Stimulated activated CD4-positive, alpha-beta T cell treated with anti-CD3 and anti-CD28 coated beads, Interleukin-4, amount 100 ng/mL, for 1 hour (primary cell): ENCODE measurements at regions not wholly inside any gene's neighbourhood (a gene's known extent, or its start where the extent isn't known, plus 50 kb on each side); places are given as distances from the start of the nearest gene placed in this dataset.
"Not testable (repeated sequence)": the region's sequence is repeated elsewhere in the genome, so short reads cannot be mapped to it uniquely, and the experiment has no call there.

ENCODE experiments used
- DNase-seq: peaks from one replicate; pipeline ENCODE4 v3.0.0-alpha.2; 2020

- no peak for DNase-seq
Observed at GRCh38 chr5:167852515-167852914, 438.9 kb upstream of the WWC1 start.

DNA sequence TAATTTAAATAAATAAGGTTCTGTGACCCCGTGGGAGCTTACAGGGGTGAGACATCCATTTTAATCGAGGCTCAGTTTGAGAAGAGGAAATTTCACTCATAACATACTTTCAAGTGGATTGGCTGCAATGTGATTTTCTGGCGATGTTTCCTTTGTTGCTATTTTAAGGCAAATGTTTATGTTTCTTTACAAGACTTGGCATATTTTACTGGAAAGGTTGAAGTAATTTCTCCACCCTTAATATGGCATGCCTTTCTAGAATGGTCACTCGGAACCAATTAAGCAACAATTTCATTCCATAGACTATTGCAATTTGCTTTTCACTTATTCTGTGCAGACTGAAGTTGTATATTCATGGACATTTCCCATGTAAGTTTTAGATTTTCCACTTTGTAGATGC is 438.0 kb upstream of the WWC1 start:
- no peak for DNase-seq

DNA sequence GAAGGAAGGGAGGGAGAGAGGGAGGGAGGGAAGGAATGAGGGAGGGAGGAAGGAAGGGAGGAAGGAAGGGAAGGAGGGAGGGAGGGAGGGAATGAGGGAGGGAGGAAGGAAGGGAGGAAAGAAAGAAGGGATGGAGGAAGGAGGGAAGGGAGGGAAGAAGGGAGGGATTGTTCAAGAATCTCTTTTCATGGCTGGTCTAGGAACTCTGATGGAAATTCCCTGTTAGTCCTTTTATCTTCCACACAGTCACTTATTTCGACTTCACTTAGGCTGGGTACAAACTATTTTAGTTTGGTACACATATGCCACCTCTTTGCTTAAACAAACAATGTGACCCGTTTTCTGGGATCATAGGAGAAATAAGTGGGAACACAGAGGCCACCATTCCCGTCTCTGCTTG is 435.6 kb upstream of the WWC1 start:
- DNase-seq = no peak

- DNase-seq = no peak
Observed at GRCh38 chr5:167857321-167857720, 434.1 kb upstream of the WWC1 start.

DNA sequence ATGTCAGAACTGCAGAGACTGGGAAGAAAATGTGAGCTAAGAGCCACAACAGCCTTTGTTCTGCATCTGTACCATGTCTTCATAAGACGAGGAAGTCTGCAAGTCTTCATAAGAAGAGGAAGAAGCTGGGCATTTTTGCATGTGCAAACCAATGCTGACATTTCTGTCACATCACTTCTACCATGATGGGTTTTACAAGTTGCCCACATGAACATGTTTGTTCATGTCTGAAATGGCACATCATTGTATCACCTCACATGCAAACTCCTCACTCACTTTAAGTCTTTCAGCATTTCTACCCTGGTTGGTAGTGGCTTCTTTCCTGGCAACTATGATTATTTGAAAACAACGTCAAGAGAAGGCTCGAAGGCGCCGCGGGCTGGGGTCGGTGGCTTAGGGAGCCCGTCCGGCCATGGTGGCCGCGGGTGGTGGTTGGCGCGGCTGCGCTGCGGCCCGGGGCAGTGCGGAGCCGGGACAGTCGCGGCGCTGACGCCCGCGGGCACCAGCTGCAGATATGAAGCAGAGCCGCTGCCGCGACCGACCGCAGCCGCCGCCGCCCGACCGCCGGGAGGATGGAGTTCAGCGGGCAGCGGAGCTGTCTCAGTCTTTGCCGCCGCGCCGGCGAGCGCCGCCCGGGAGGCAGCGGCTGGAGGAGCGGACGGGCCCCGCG is 433.1 kb upstream of the WWC1 start:
- DNase-seq = not testable (repeated sequence)

- DNase-seq = no peak
Observed at GRCh38 chr5:167861129-167861927, 430.1 kb upstream of the WWC1 start.

GRCh38 chr5:167861928-167862426 is 429.5 kb upstream of the WWC1 start:
- no peak for DNase-seq

GRCh38 chr5:167863883-167864282 is 427.6 kb upstream of the WWC1 start:
- DNase-seq = no peak

DNA sequence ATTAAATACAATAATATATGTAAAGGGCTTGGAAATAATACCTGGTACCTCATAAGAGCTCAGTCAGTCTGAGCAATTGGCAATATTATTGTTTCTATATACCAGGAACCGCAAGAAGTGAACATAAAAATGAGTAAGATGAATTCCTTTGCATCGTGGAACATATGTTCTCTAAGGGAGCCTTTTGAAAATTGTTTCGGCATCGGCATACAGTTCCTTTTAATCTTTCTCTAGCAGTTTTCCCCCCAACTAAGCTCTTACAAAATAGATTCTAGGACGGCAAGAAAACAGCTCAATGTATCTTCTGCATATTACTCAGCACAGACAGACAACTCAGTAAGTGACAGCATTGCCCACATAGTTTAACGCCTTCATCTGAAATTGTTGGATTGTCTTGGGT is 426.6 kb upstream of the WWC1 start:
- no peak for DNase-seq

- DNase-seq = no peak
Observed at GRCh38 chr5:167866797-167867196, 424.6 kb upstream of the WWC1 start.

GRCh38 chr5:167867281-167867680 is 424.2 kb upstream of the WWC1 start:
- DNase-seq = no peak

- DNase-seq = no peak
Observed at GRCh38 chr5:167869125-167869524, 422.3 kb upstream of the WWC1 start.

DNA sequence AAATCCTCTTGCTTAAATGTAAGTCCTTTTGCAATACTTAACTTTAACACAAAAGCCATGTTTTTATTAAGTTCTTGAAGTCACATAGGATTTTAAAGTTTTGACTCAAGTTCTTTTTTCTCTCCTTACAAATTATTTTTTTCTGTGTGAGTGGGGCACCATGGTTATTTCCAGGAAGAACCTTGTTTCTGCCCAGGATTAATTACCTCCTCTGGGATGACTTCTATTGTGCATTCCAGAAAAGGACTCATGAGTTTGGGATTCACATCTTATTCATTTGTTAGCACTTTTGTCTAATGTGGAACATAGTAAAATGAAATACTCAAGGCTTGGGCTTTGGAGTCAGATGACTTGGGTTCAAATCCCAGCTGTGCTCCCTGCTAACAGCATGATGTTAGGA is 421.4 kb upstream of the WWC1 start:
- no peak for DNase-seq

DNA sequence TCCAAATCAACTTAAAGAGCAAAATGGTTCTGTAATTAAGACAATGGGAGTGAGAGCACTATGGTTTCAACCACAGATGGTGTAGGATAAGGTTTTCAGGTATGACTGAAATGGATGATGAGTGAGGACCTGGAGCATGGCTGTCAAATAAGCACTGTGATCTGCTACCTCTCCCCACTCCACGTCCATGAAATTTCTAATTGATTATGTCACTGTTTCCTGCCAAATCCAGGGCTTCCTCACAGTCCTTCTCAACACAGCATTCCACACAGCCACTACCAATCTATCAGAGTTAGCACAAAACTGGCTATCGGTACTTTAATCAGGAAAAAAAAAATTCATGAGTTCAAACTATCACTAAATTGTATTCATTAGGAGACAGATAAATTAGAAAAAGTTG is 420.4 kb upstream of the WWC1 start:
- no peak for DNase-seq

GRCh38 chr5:167872791-167873190 is 418.7 kb upstream of the WWC1 start:
- no peak for DNase-seq

GRCh38 chr5:167877114-167877722 is 414.2 kb upstream of the WWC1 start:
- no peak for DNase-seq

- DNase-seq = no peak
Observed at GRCh38 chr5:167877924-167878323, 413.5 kb upstream of the WWC1 start.

GRCh38 chr5:167880420-167880819 is 411.0 kb upstream of the WWC1 start:
- no peak for DNase-seq

GRCh38 chr5:167881041-167881440 is 410.4 kb upstream of the WWC1 start:
- no peak for DNase-seq

DNA sequence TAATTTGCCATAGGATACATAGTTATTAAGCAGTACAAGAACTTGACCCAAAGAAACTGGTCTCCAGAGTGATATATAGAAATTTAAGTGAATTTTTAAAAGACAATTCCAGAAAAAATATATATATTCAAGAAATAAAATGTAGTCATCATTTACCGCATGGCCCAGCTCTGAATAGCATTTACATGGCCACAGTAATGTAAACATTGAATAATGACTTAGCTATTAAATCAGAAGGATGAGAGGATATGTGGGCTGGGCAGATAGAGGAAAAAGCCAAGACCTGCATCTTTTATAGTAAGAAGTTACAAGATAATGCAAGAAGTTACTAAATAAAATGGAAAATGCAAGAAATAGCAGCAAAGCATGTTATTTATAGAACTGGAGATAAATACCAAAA is 405.2 kb upstream of the WWC1 start:
- no peak for DNase-seq

DNA sequence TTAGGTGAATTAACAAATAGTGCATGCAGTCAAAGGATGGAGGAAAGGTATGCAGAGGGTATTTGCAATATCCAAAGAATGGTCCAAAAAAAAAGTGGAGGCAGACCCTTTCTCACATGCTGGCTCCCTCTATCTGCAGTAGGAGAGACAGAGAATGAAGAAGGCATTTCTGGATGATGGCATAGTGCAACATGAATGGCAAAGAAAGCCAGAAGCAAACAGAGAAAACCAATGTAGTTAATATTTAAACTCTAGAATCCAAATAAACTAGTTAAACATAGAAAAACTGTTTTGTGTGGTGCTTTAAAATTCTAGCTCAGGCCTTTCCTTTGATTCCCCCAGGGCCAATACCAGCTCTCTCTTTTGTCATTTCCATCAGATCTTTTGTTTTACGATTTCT is 403.1 kb upstream of the WWC1 start:
- DNase-seq = no peak

DNA sequence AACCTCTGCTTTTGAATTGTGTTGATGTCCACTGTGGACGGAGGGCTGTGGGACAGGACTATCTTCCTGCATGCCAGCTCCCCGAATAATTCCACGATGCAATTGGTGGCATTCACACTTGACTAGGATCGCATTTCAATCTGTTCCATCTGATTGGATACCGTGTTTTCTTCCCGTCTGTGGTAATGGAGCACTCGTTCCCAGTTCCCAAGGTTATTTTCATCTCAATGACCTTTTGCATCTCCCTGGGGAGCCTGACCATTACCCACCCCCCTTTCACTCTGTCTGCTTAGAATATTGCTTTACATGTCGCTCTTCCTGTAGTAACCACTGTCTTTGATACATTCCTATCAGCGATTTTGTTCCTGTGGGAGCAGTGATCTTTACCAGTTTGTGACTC is 402.2 kb upstream of the WWC1 start:
- no peak for DNase-seq

- DNase-seq = no peak
Observed at GRCh38 chr5:167892352-167893115, 398.9 kb upstream of the WWC1 start.
